H1 (cell line): ENCODE measurements at regions not wholly inside any gene's neighbourhood (a gene's known extent, or its start where the extent isn't known, plus 50 kb on each side); places are given as distances from the start of the nearest gene placed in this dataset.
A peak's percentile ranks its signal among the peaks of the same experiment; 100 is the strongest.

ENCODE experiments used
- CTCF ChIA-PET: fragments of 300-600 bp; sonication (Branson Sonifier 250); formaldehyde crosslinking; loops from one replicate; lab custom pipeline; 2021; ENCODE audit not compliant: partially characterized antibody; lab: Charles Lee
- POLR2A ChIA-PET: fragments of 300-600 bp; sonication (Branson Sonifier 250); formaldehyde crosslinking; loops from one replicate; lab custom pipeline; 2021; ENCODE audit warnings: inconsistent platforms; ENCODE audit not compliant: partially characterized antibody; lab: Charles Lee
- DNase-seq, 2 experiments: peaks; one replicate each; pipeline versions ENCODE4 v3.0.0 to v3.0.0-alpha.2; 2010 to 2022; ENCODE audit warnings: low spot score in 2 of 2, low read depth in 1 of 2, mixed read lengths in 1 of 2
- FAIRE-seq: peaks from 2 replicates; lab custom pipeline; 2011; peaks lifted over from hg19 to GRCh38; lab: Jason Lieb, UNC
- H2AFZ ChIP-seq: 2 replicates; pipeline ENCODE4 v1.8.1; 2012; ENCODE audit warnings: low read length, inconsistent platforms
- H2AK5ac ChIP-seq: 2 replicates; pipeline ENCODE4 v1.6.1; 2013; ENCODE audit warnings: low read depth, low read length
- H2BK120ac ChIP-seq: replicated peaks from 2 replicates; pipeline ENCODE3; 2013; ENCODE audit warnings: low read depth, low read length, inconsistent platforms
- H2BK12ac ChIP-seq: 2 replicates; pipeline ENCODE4 v1.6.1; 2013; ENCODE audit warnings: low read depth, low read length
- H2BK15ac ChIP-seq: 2 replicates; pipeline ENCODE4 v1.6.1; 2013; ENCODE audit warnings: low read length
- H2BK20ac ChIP-seq: 2 replicates; pipeline ENCODE4 v1.6.1; 2013; ENCODE audit warnings: low read length
- H2BK5ac ChIP-seq: 2 replicates; pipeline ENCODE4 v1.6.1; 2013; ENCODE audit warnings: low read depth, low read length
- H3K14ac ChIP-seq: 2 replicates; pipeline ENCODE4 v1.6.1; 2013; ENCODE audit warnings: inconsistent platforms; ENCODE audit not compliant: insufficient read length
- H3K18ac ChIP-seq: 2 replicates; pipeline ENCODE4 v1.6.1; 2013; ENCODE audit warnings: low read length; ENCODE audit errors: extremely low read depth
- H3K23ac ChIP-seq: 2 replicates; pipeline ENCODE4 v1.6.1; 2013; ENCODE audit warnings: inconsistent platforms; ENCODE audit not compliant: insufficient read length
- H3K23me2 ChIP-seq: 2 replicates; pipeline ENCODE4 v1.6.1; 2013; ENCODE audit warnings: low read depth, low read length
- H3K27ac ChIP-seq: 2 replicates; pipeline ENCODE4 v1.6.1; 2011; ENCODE audit warnings: low read depth, low read length, inconsistent platforms
- H3K27me3 ChIP-seq, 4 experiments: replicated peaks in 1 of 4; 1 replicate in 1 of 4; 2 replicates in 3 of 4; pipeline versions ENCODE4 v1.6.1 to v1.8.1; 2011 to 2013; ENCODE audit warnings: low read length in 3 of 4, mild to moderate bottlenecking in 3 of 4, inconsistent platforms in 2 of 4, mixed read lengths in 2 of 4, moderate library complexity in 1 of 4; ENCODE audit not compliant: control insufficient read depth in 3 of 4, insufficient read depth in 3 of 4; ENCODE audit errors: extremely low read depth in 1 of 4
- H3K36me3 ChIP-seq, 4 experiments: 2 replicates each; pipeline versions ENCODE4 v1.6.1 to v1.8.1; 2011 to 2013; ENCODE audit warnings: mild to moderate bottlenecking in 4 of 4, low read length in 3 of 4, moderate library complexity in 2 of 4, control low read depth in 1 of 4, inconsistent platforms in 1 of 4; ENCODE audit not compliant: insufficient read depth in 4 of 4, control insufficient read depth in 2 of 4
- H3K4ac ChIP-seq: replicated peaks from 2 replicates; pipeline ENCODE3; 2013; ENCODE audit warnings: low read length, low read depth, mixed read lengths, inconsistent platforms; ENCODE audit not compliant: insufficient read length
- H3K4me1 ChIP-seq, 4 experiments: replicated peaks in 1 of 4; 1 replicate in 1 of 4; 2 replicates in 3 of 4; pipeline versions ENCODE4 v1.6.1 to v1.8.1; 2011 to 2013; ENCODE audit warnings: low read length in 3 of 4, inconsistent platforms in 2 of 4, mixed read lengths in 1 of 4; ENCODE audit not compliant: insufficient read depth in 4 of 4, control insufficient read depth in 3 of 4
- H3K4me2 ChIP-seq, 2 experiments: 2 replicates each; pipeline versions ENCODE4 v1.6.1 to v1.8.1; 2011 to 2013; ENCODE audit warnings: low read depth in 2 of 2, low read length in 2 of 2, control low read depth in 1 of 2, inconsistent platforms in 1 of 2, mild to moderate bottlenecking in 1 of 2; ENCODE audit not compliant: insufficient read depth in 1 of 2
- H3K4me3 ChIP-seq, 4 experiments: fragments of 200-600, 300-600 bp in 1 of 4; sonication (generic), shearing (Covaris generic), sonication (Bioruptor Twin) in 1 of 4; 2 replicates each; pipeline versions ENCODE4 v1.5.1 to v1.8.1; 2011 to 2016; ENCODE audit warnings: low read length in 4 of 4, low read depth in 3 of 4, control low read depth in 2 of 4, inconsistent platforms in 2 of 4, mild to moderate bottlenecking in 2 of 4, mixed read lengths in 1 of 4, moderate library complexity in 1 of 4; ENCODE audit not compliant: insufficient read depth in 2 of 4; ENCODE audit errors: extremely low read depth in 1 of 4
- H3K56ac ChIP-seq: replicated peaks from 2 replicates; pipeline ENCODE3; 2013; ENCODE audit warnings: low read depth, mild to moderate bottlenecking, mixed read lengths, low read length, inconsistent platforms; ENCODE audit not compliant: insufficient read length
- H3K79me1 ChIP-seq: 2 replicates; pipeline ENCODE4 v1.6.1; 2013; ENCODE audit warnings: low read depth, low read length, control low read depth
- H3K79me2 ChIP-seq, 2 experiments: 2 replicates each; pipeline versions ENCODE4 v1.6.1 to v1.8.1; 2012 to 2013; ENCODE audit warnings: low read length in 2 of 2, mild to moderate bottlenecking in 2 of 2, inconsistent platforms in 1 of 2; ENCODE audit not compliant: insufficient read depth in 2 of 2, control insufficient read depth in 1 of 2
- H3K9ac ChIP-seq, 4 experiments: replicated peaks in 1 of 4; 1 replicate in 1 of 4; 2 replicates in 3 of 4; pipeline versions ENCODE4 v1.6.1 to v1.8.1; 2011 to 2013; ENCODE audit warnings: low read depth in 3 of 4, low read length in 3 of 4, control low read depth in 2 of 4, mild to moderate bottlenecking in 2 of 4, moderate library complexity in 2 of 4, inconsistent platforms in 1 of 4; ENCODE audit errors: extremely low read depth in 1 of 4
- H3K9me3 ChIP-seq, 2 experiments: 2 replicates each; pipeline versions ENCODE4 v1.6.1 to v1.8.1; 2012 to 2013; ENCODE audit warnings: mild to moderate bottlenecking in 2 of 2, moderate library complexity in 2 of 2, control low read depth in 1 of 2, inconsistent platforms in 1 of 2, low read depth in 1 of 2, low read length in 1 of 2, mixed read lengths in 1 of 2; ENCODE audit not compliant: insufficient read depth in 2 of 2
- H4K20me1 ChIP-seq, 2 experiments: replicated peaks in 1 of 2; 2 replicates each; pipeline versions ENCODE3 to v1.8.1; 2011 to 2013; ENCODE audit warnings: inconsistent platforms in 2 of 2, low read length in 2 of 2, mild to moderate bottlenecking in 1 of 2; ENCODE audit not compliant: insufficient read depth in 2 of 2, control insufficient read depth in 1 of 2
- H4K5ac ChIP-seq: 2 replicates; pipeline ENCODE4 v1.6.1; 2013; ENCODE audit warnings: low read length, low read depth, mixed read lengths, inconsistent platforms; ENCODE audit not compliant: insufficient read length
- H4K8ac ChIP-seq: 2 replicates; pipeline ENCODE4 v1.8.0; 2013; ENCODE audit warnings: mild to moderate bottlenecking, moderate library complexity, low read length, inconsistent platforms; ENCODE audit not compliant: insufficient read depth; ENCODE audit errors: extremely low read depth
- H4K91ac ChIP-seq: replicated peaks from 2 replicates; pipeline ENCODE3; 2013; ENCODE audit warnings: low read length, mixed read lengths, inconsistent platforms; ENCODE audit not compliant: insufficient read length
- ASH2L ChIP-seq: fragments of 200-600, 300-600 bp; sonication (generic); IDR thresholded peaks from one replicate; pipeline ENCODE4 v1.7.1; 2017; ENCODE audit warnings: low read length
- CBX8 ChIP-seq: fragments of 300-800, 300-1000 bp; sonication (generic); IDR thresholded peaks from 2 replicates; pipeline ENCODE4 v1.7.1; 2016; ENCODE audit warnings: low read depth, low read length, borderline replicate concordance
- CTBP2 ChIP-seq: IDR thresholded peaks from 2 replicates; pipeline ENCODE4 v1.7.0; 2011; ENCODE audit warnings: borderline replicate concordance, mild to moderate bottlenecking, moderate library complexity, mixed read lengths, low read length; ENCODE audit not compliant: insufficient read depth, insufficient read length
- KDM1A ChIP-seq: fragments of 200-600, 300-600 bp; sonication (generic); IDR thresholded peaks from 2 replicates; pipeline ENCODE4 v1.7.1; 2016; ENCODE audit warnings: mild to moderate bottlenecking, low read length, borderline replicate concordance
- MAFK ChIP-seq: IDR thresholded peaks from 2 replicates; pipeline ENCODE4 v1.6.1; 2012; ENCODE audit warnings: low read depth, mild to moderate bottlenecking, improper control_type of control experiment, low read length
- POLR2A ChIP-seq, 2 experiments: IDR thresholded peaks; 1 replicate in 1 of 2; 2 replicates in 1 of 2; pipeline ENCODE4 v1.6.1; 2011; ENCODE audit warnings: low read depth in 2 of 2, low read length in 2 of 2, mild to moderate bottlenecking in 2 of 2; ENCODE audit errors: control extremely low read depth in 1 of 2
- whole genome bisulfite sequencing, 2 experiments: shearing (Covaris generic) in 1 of 2; methylation state at CpG; one replicate each; pipeline versions ENCODE4 v1.1.6 to v1.1.7; 2013 to 2015; ENCODE audit warnings: low lambda C conversion rate in 2 of 2, mixed read lengths in 2 of 2, inconsistent platforms in 1 of 2, low coverage in 1 of 2, missing lambda C conversion rate in 1 of 2; ENCODE audit not compliant: insufficient replicate concordance in 2 of 2, insufficient coverage in 1 of 2, insufficient read length in 1 of 2; ENCODE audit errors: extremely low coverage in 1 of 2, missing lambda C conversion rate in 1 of 2; 5-methylcytosine and 5-hydroxymethylcytosine counted together

- H3K27me3 ChIP-seq = no peaks in the 10 kb centered on the region
- no peaks in the 10 kb centered on the region for H3K79me1 ChIP-seq
- no peak for DNase-seq
- peak overlapping the region; percentile 9; the same call in 1 of the 2 replicates for H4K8ac ChIP-seq
- H3K4me3 ChIP-seq = no peak overlapping the region
- no peak overlapping the region for H2BK12ac ChIP-seq
- no peaks in the 10 kb centered on the region for H3K79me2 ChIP-seq
- no peak for FAIRE-seq
- no peaks in the 10 kb centered on the region for H3K36me3 ChIP-seq
- no peak overlapping the region for H3K56ac ChIP-seq
- no peaks in the 10 kb centered on the region for H3K23me2 ChIP-seq
- H4K91ac ChIP-seq = no peak overlapping the region
- no peak overlapping the region for H3K4ac ChIP-seq
- H3K9ac ChIP-seq = no peak overlapping the region
- H3K4me2 ChIP-seq = no peak overlapping the region
- peaks cover 0 to 7% of the 10 kb centered on the region in 2 experiments; a peak in 2 of 4 replicates for H3K9me3 ChIP-seq
- H2BK120ac ChIP-seq = no peak overlapping the region
- H2BK20ac ChIP-seq = no peak overlapping the region
- no peak overlapping the region for H2BK15ac ChIP-seq
- no peaks in the 10 kb centered on the region; a peak in 1 of 7 replicates for H3K4me1 ChIP-seq
- POLR2A ChIA-PET = no interaction called here
- CTCF ChIA-PET = interaction anchor here (0.8 to 2.8 kb wide), 4 partner anchors 7 to 290 kb away, joined by 3 to 16 read pairs (median 8); no protein-coding TSS in a partner anchor
- no peak overlapping the region for H3K14ac ChIP-seq
- H2AFZ ChIP-seq = no peak overlapping the region
- no peak overlapping the region for H2BK5ac ChIP-seq
- H4K20me1 ChIP-seq = no peaks in the 10 kb centered on the region
- no peak overlapping the region for H3K23ac ChIP-seq
- H4K5ac ChIP-seq = no peak overlapping the region
- WGBS, 2 experiments = 89% methylated on average over 3 of the region's 3 CpGs; no CpG with 5 or more reads in 1 of the 2 experiments
- TF ChIP-seq ASH2L = no peak
- TF ChIP-seq CBX8 = no peak
- no peak for TF ChIP-seq MAFK
- TF ChIP-seq KDM1A = no peak
- no peak for TF ChIP-seq POLR2A (IDR thresholded peaks at IDR 0.05; ENCODE audit: control extremely low read depth in 1 of 2, low read depth in 2 of 2, low read length in 2 of 2)
- TF ChIP-seq CTBP2 = no peak
- H3K27ac ChIP-seq = no peak overlapping the region
- H3K18ac ChIP-seq = no peak overlapping the region
- no peak overlapping the region for H2AK5ac ChIP-seq
These were observed 351.0 kb downstream of the PIK3C3 start for GRCh38 chr18:42305869-42306593.
